Endothelial cell of umbilical vein (primary cell): ENCODE measurements at regions not wholly inside any gene's neighbourhood (a gene's known extent, or its start where the extent isn't known, plus 50 kb on each side); places are given as distances from the start of the nearest gene placed in this dataset.

Experiments
- BruUV-seq: library from RNA; stranded (reverse); fragments of 400-500 nt; replicated peaks from 2 replicates; lab custom pipeline; 2021; lab: Mats Ljungman, UMichigan
- CTCF ChIA-PET: fragments of 300-600, 350-600 bp; sonication (Branson Sonifier 250); formaldehyde crosslinking; loops from one replicate; lab custom pipeline; 2021; ENCODE audit warnings: antibody characterized with exemption, inconsistent platforms; lab: Charles Lee
- POLR2A ChIA-PET: fragments of 300-600, 350-600 bp; sonication (Branson Sonifier 250); formaldehyde crosslinking; loops from one replicate; lab custom pipeline; 2021; ENCODE audit warnings: antibody characterized with exemption, inconsistent platforms; lab: Charles Lee
- DNase-seq: peaks from one replicate; pipeline ENCODE4 v3.0.0-alpha.2; 2011; ENCODE audit warnings: low read depth, low spot score
- FAIRE-seq: peaks from 2 replicates; lab custom pipeline; 2011; peaks lifted over from hg19 to GRCh38; lab: Jason Lieb, UNC
- H2AFZ ChIP-seq: 2 replicates; pipeline ENCODE4 v1.6.0; 2012; ENCODE audit warnings: low read depth, low read length, control low read depth, inconsistent platforms
- H3K27ac ChIP-seq: 2 replicates; pipeline ENCODE4 v1.5.1; 2011; ENCODE audit warnings: low read depth, mild to moderate bottlenecking, control low read depth, low read length, moderate library complexity; ENCODE audit not compliant: insufficient read depth
- H3K27me3 ChIP-seq, 2 experiments: 2 replicates each; pipeline versions ENCODE4 v1.6.0 to v1.6.1; 2011; ENCODE audit warnings: low read length in 2 of 2, mixed read lengths in 1 of 2; ENCODE audit not compliant: control insufficient read depth in 2 of 2, insufficient read depth in 2 of 2
- H3K36me3 ChIP-seq, 2 experiments: 2 replicates in 1 of 2; 3 replicates in 1 of 2; pipeline ENCODE4 v1.5.1; 2011; ENCODE audit warnings: low read length in 2 of 2, mild to moderate bottlenecking in 1 of 2, moderate library complexity in 1 of 2; ENCODE audit not compliant: control insufficient read depth in 2 of 2, insufficient read depth in 2 of 2; ENCODE audit errors: extremely low read depth in 1 of 2
- H3K4me1 ChIP-seq: 3 replicates; pipeline ENCODE4 v1.5.1; 2011; ENCODE audit warnings: mild to moderate bottlenecking, low read length; ENCODE audit not compliant: control insufficient read depth, insufficient read depth; ENCODE audit errors: extremely low read depth
- H3K4me2 ChIP-seq: 2 replicates; pipeline ENCODE4 v1.6.1; 2011; ENCODE audit warnings: low read length, control low read depth, mixed read lengths; ENCODE audit not compliant: insufficient read depth
- H3K4me3 ChIP-seq, 3 experiments: fragments of 200-600 bp in 1 of 3; sonication (generic), shearing (Covaris generic) in 1 of 3; replicated peaks in 1 of 3; 2 replicates each; pipeline ENCODE4 v1.5.1; 2011 to 2016; ENCODE audit warnings: control low read depth in 3 of 3, low read length in 3 of 3, mild to moderate bottlenecking in 2 of 3, inconsistent platforms in 1 of 3, low read depth in 1 of 3, moderate library complexity in 1 of 3; ENCODE audit not compliant: insufficient read depth in 1 of 3
- H3K79me2 ChIP-seq: 2 replicates; pipeline ENCODE4 v1.6.0; 2012; ENCODE audit warnings: low read length, inconsistent platforms; ENCODE audit not compliant: control insufficient read depth, insufficient read depth
- H3K9ac ChIP-seq: replicated peaks from 2 replicates; pipeline ENCODE3; 2011; ENCODE audit warnings: low read length, control low read depth; ENCODE audit not compliant: insufficient read depth; ENCODE audit errors: extremely low read depth
- H3K9me1 ChIP-seq: replicated peaks from 3 replicates; pipeline ENCODE4 v1.6.0; 2011; ENCODE audit warnings: mild to moderate bottlenecking, low read length; ENCODE audit not compliant: control insufficient read depth, insufficient read depth; ENCODE audit errors: extremely low read depth
- H3K9me3 ChIP-seq: replicated peaks from 2 replicates; pipeline ENCODE4 v1.5.1; 2012; ENCODE audit warnings: low read length, inconsistent platforms; ENCODE audit not compliant: control insufficient read depth, insufficient read depth
- H4K20me1 ChIP-seq: replicated peaks from 2 replicates; pipeline ENCODE3; 2011; ENCODE audit warnings: mild to moderate bottlenecking, low read length; ENCODE audit not compliant: control insufficient read depth, insufficient read depth; ENCODE audit errors: extremely low read depth
- CTCF ChIP-seq, 2 donors: IDR thresholded peaks; 1 replicate in 1 of 2; 2 replicates in 1 of 2; pipeline ENCODE4 v1.5.1; 2011; ENCODE audit warnings: low read length in 2 of 2, mild to moderate bottlenecking in 2 of 2, moderate library complexity in 2 of 2, control low read depth in 1 of 2, inconsistent platforms in 1 of 2, low read depth in 1 of 2; ENCODE audit not compliant: insufficient read depth in 1 of 2; ENCODE audit errors: extremely low read depth in 1 of 2
- EZH2 ChIP-seq: IDR thresholded peaks from 2 replicates; pipeline ENCODE4 v1.6.1; 2012; ENCODE audit warnings: borderline replicate concordance, low read depth, mild to moderate bottlenecking, moderate library complexity, low read length, inconsistent platforms; ENCODE audit not compliant: severe bottlenecking
- FOS ChIP-seq: IDR thresholded peaks from 2 replicates; pipeline ENCODE4 v1.6.1; 2011; ENCODE audit warnings: mild to moderate bottlenecking, low read length, moderate library complexity, borderline replicate concordance; ENCODE audit not compliant: insufficient read depth
- GATA2 ChIP-seq: IDR thresholded peaks from 2 replicates; pipeline ENCODE4 v1.7.0; 2011; ENCODE audit warnings: low read depth, mild to moderate bottlenecking, moderate library complexity, mixed read lengths, low read length; ENCODE audit not compliant: insufficient read length, insufficient read depth
- JUN ChIP-seq: IDR thresholded peaks from 2 replicates; pipeline ENCODE4 v1.6.1; 2011; ENCODE audit warnings: borderline replicate concordance, low read depth; ENCODE audit not compliant: insufficient read length, insufficient read depth
- MAX ChIP-seq: IDR thresholded peaks from 2 replicates; pipeline ENCODE4 v1.6.1; 2011; ENCODE audit not compliant: insufficient read depth, insufficient read length
- MYC ChIP-seq: IDR thresholded peaks from one replicate; pipeline ENCODE4 v1.6.1; 2011; ENCODE audit warnings: mild to moderate bottlenecking, low read depth, low read length
- POLR2A ChIP-seq: IDR thresholded peaks from 2 replicates; pipeline ENCODE4 v1.6.1; 2012; ENCODE audit warnings: low read depth, mild to moderate bottlenecking, control low read depth, low read length
- POLR2AphosphoS5 ChIP-seq: IDR thresholded peaks from 2 replicates; pipeline ENCODE4 v1.6.1; 2012; ENCODE audit warnings: low read depth, mild to moderate bottlenecking, control low read depth, low read length, moderate library complexity; ENCODE audit not compliant: insufficient read depth
- dilution Hi-C: fragments of 300-500 bp; cut with MboI; formaldehyde crosslinking; loops from one replicate; pipeline ENCODE4 v1.15.0; 2019; ENCODE audit warnings: low sequenced_read_pairs; ENCODE audit not compliant: extremely low pct_ligation_motif_present
- intact Hi-C: fragments of 100-400 bp; cut with micrococcal nuclease; formaldehyde crosslinking; loops from one replicate; pipeline ENCODE4 v1.10.0; 2022

GRCh38 chr3:75012791-75013331, 398.4 kb upstream of the CNTN3 start:
- H4K20me1 ChIP-seq, result no peaks in the 10 kb centered on the region
- H3K9me3 ChIP-seq, result peaks cover 6% of the 10 kb centered on the region
- ChIA-PET CTCF (no interaction called here), POLR2A (no interaction called here)
- H3K27me3 ChIP-seq, result no peaks in the 10 kb centered on the region
- H3K4me2 ChIP-seq, result no peak overlapping the region
- FAIRE-seq, result no peak
- no peak for DNase-seq
- dilution Hi-C loops (no loop called here), intact Hi-C loops (no loop called here)
- no peak for TF ChIP-seq MYC
- no peak for TF ChIP-seq MAX
- no peak for TF ChIP-seq POLR2AphosphoS5
- TF ChIP-seq FOS, result no peak
- no peak for TF ChIP-seq JUN
- no peak for TF ChIP-seq EZH2
- no peak for TF ChIP-seq POLR2A
- TF ChIP-seq CTCF (IDR thresholded peaks at IDR 0.05; ENCODE audit: extremely low read depth in 1 of 2, insufficient read depth in 1 of 2, low read depth in 1 of 2, low read length in 2 of 2), result no peak
- no peak for TF ChIP-seq GATA2
- no peak overlapping the region for H3K27ac ChIP-seq
- no peak overlapping the region for H3K4me3 ChIP-seq
- no peaks in the 10 kb centered on the region for H3K9me1 ChIP-seq
- no TSS peak for BruUV-seq
- H3K36me3 ChIP-seq, result no peaks in the 10 kb centered on the region
- no peaks in the 10 kb centered on the region for H3K4me1 ChIP-seq
- H2AFZ ChIP-seq, result no peak overlapping the region
- H3K9ac ChIP-seq, result no peak overlapping the region
- no peaks in the 10 kb centered on the region for H3K79me2 ChIP-seq
